Trophoblast cell (in vitro differentiated cells and primary cell): ENCODE measurements at regions not wholly inside any gene's neighbourhood (a gene's known extent, or its start where the extent isn't known, plus 50 kb on each side); places are given as distances from the start of the nearest gene placed in this dataset.
A peak's percentile ranks its signal among the peaks of the same experiment; 100 is the strongest.

Source experiments
- DNase-seq, 2 donors: peaks; one replicate each; pipeline ENCODE4 v3.0.0-alpha.2; 2016
- H2AFZ ChIP-seq: 2 replicates; pipeline ENCODE4 v1.6.1; 2013; ENCODE audit warnings: low read length, moderate library complexity, mild to moderate bottlenecking; ENCODE audit not compliant: insufficient read depth, poor library complexity
- H2AK5ac ChIP-seq: 2 replicates; pipeline ENCODE4 v1.6.1; 2013; ENCODE audit warnings: mild to moderate bottlenecking, low read length
- H2BK120ac ChIP-seq: 2 replicates; pipeline ENCODE4 v1.6.1; 2013; ENCODE audit warnings: low read length, mild to moderate bottlenecking, moderate library complexity; ENCODE audit not compliant: insufficient read depth, poor library complexity
- H2BK12ac ChIP-seq: 2 replicates; pipeline ENCODE4 v1.6.1; 2013; ENCODE audit warnings: mild to moderate bottlenecking, low read length, moderate library complexity
- H2BK5ac ChIP-seq: 2 replicates; pipeline ENCODE4 v1.6.1; 2013; ENCODE audit warnings: low read length, low read depth, moderate library complexity, mild to moderate bottlenecking; ENCODE audit not compliant: poor library complexity
- H3K14ac ChIP-seq: 2 replicates; pipeline ENCODE4 v1.6.1; 2013; ENCODE audit warnings: mild to moderate bottlenecking, low read length
- H3K18ac ChIP-seq: 2 replicates; pipeline ENCODE4 v1.6.1; 2013; ENCODE audit warnings: mild to moderate bottlenecking, low read length
- H3K23ac ChIP-seq: 2 replicates; pipeline ENCODE4 v1.6.1; 2013; ENCODE audit warnings: low read length
- H3K27ac ChIP-seq: 2 replicates; pipeline ENCODE4 v1.5.1; 2013; ENCODE audit warnings: low read depth, mild to moderate bottlenecking, inconsistent platforms, low read length, moderate library complexity
- H3K27me3 ChIP-seq: 2 replicates; pipeline ENCODE4 v1.6.1; 2013; ENCODE audit warnings: inconsistent platforms, mild to moderate bottlenecking, low read length, moderate library complexity; ENCODE audit not compliant: insufficient read depth
- H3K36me3 ChIP-seq, 2 experiments: 1 replicate in 1 of 2; 2 replicates in 1 of 2; pipeline ENCODE4 v1.6.1; 2013; ENCODE audit warnings: low read length in 2 of 2, mild to moderate bottlenecking in 2 of 2, moderate library complexity in 1 of 2; ENCODE audit not compliant: insufficient read depth in 2 of 2, control insufficient read depth in 1 of 2
- H3K4ac ChIP-seq: 2 replicates; pipeline ENCODE4 v1.6.1; 2013; ENCODE audit warnings: low read depth, mild to moderate bottlenecking, low read length, moderate library complexity
- H3K4me1 ChIP-seq, 2 experiments: 1 replicate in 1 of 2; 2 replicates in 1 of 2; pipeline ENCODE4 v1.6.1; 2013; ENCODE audit warnings: low read length in 2 of 2, mild to moderate bottlenecking in 2 of 2, moderate library complexity in 1 of 2; ENCODE audit not compliant: insufficient read depth in 2 of 2, control insufficient read depth in 1 of 2
- H3K4me2 ChIP-seq: 2 replicates; pipeline ENCODE4 v1.6.1; 2013; ENCODE audit warnings: inconsistent platforms, mild to moderate bottlenecking, low read length, moderate library complexity
- H3K4me3 ChIP-seq: 2 replicates; pipeline ENCODE4 v1.5.1; 2013; ENCODE audit warnings: mild to moderate bottlenecking, low read depth, low read length, inconsistent platforms
- H3K79me1 ChIP-seq: one replicate; pipeline ENCODE4 v1.6.1; 2013; ENCODE audit warnings: low read length
- H3K79me2 ChIP-seq: 2 replicates; pipeline ENCODE4 v1.6.1; 2013; ENCODE audit warnings: low read length, mild to moderate bottlenecking; ENCODE audit not compliant: control insufficient read depth, insufficient read depth, poor library complexity
- H3K9ac ChIP-seq: 2 replicates; pipeline ENCODE4 v1.6.1; 2013; ENCODE audit warnings: mild to moderate bottlenecking, low read length
- H3K9me3 ChIP-seq: 2 replicates; pipeline ENCODE4 v1.6.1; 2013; ENCODE audit warnings: low read depth, mild to moderate bottlenecking, control low read depth, inconsistent platforms, low read length; ENCODE audit not compliant: insufficient read depth
- H4K12ac ChIP-seq: 2 replicates; pipeline ENCODE4 v1.6.1; 2013; ENCODE audit warnings: low read depth, mild to moderate bottlenecking, low read length, moderate library complexity
- H4K8ac ChIP-seq: 2 replicates; pipeline ENCODE4 v1.6.1; 2013; ENCODE audit warnings: low read depth, mild to moderate bottlenecking, low read length, moderate library complexity
- H4K91ac ChIP-seq: one replicate; pipeline ENCODE4 v1.6.1; 2013; ENCODE audit warnings: low read depth, mild to moderate bottlenecking, low read length, moderate library complexity
- WGBS: extraction: QIAGEN DNeasy Blood & Tissue Kit; methylation state at CpG from one replicate; pipeline ENCODE4 v1.1.7; 2013; ENCODE audit warnings: missing lambda C conversion rate; ENCODE audit not compliant: insufficient read length, insufficient coverage; ENCODE audit errors: extremely low coverage; 5-methylcytosine and 5-hydroxymethylcytosine counted together

DNA sequence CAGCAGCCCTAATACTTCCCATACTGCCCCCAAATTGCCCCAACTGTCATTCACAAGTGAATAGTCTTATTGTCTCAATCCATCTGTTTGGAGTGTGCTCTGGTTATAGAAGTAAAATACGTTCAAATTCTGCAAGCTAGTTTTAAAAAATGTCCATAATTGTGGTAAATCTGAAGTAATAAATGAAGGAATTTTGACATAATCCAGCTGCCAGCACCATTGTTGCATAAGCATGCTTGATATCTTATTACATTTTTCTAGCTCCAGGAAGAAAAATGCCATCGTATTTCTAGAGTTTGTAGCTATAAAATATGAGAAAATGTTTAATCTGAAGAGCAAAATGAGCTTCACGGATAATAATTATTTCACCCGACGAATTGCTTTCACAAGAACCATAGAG, 664.7 kb downstream of the RFPL4B start:
- Histone ChIP-seq H3K36me3 (no peaks in the 10 kb centered on the region), H4K8ac (no peak overlapping the region), H4K91ac (no peak overlapping the region), H3K27ac (peak overlapping the region; percentile 77), H2BK120ac (no peak overlapping the region), H3K79me1 (peaks cover 12% of the 10 kb centered on the region), H3K23ac (no peak overlapping the region), H3K9ac (no peak overlapping the region), H3K4me2 (no peak overlapping the region), H3K79me2 (no peaks in the 10 kb centered on the region), H3K18ac (no peak overlapping the region), H2AK5ac (no peak overlapping the region), H4K12ac (no peak overlapping the region), H2BK12ac (no peak overlapping the region), H2AFZ (no peak overlapping the region), H3K14ac (no peak overlapping the region), H3K4me3 (no peak overlapping the region), H3K27me3 (no peaks in the 10 kb centered on the region), H3K9me3 (no peaks in the 10 kb centered on the region), H2BK5ac (no peak overlapping the region), H3K4ac (no peak overlapping the region), H3K4me1 (peaks cover 0 to 3% of the 10 kb centered on the region in 2 experiments)
- DNase-seq, result peak in 1 of 2 donors; percentile 61
- no CpG with 5 or more reads among the region's 5 CpGs for WGBS

DNA sequence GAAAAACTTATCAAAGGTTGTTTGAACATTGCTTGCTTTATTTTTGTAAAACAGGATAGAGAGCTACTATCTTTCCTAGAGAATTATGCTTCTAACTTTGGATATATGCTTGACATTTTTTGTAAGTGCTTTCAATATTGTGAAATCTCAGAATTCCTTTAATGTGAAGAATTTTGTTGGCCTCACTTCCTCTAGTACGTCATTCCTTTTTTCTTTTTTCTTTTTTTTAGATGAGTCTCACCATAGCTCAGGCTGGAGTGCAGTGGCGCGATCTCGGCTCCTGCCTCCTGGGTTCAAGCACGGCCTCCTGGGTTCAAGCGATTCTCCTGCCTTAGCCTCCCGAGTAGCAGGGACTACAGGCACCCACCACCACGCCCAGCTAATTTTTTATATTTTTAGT, 668.1 kb downstream of the RFPL4B start:
- Histone ChIP-seq H3K27ac (no peak overlapping the region), H4K8ac (no peak overlapping the region), H2BK5ac (no peak overlapping the region), H3K79me1 (peaks cover 5% of the 10 kb centered on the region), H3K9me3 (no peaks in the 10 kb centered on the region), H3K4me3 (no peak overlapping the region), H3K18ac (no peak overlapping the region), H2AK5ac (no peak overlapping the region), H2BK12ac (no peak overlapping the region), H3K9ac (no peak overlapping the region), H3K36me3 (no peaks in the 10 kb centered on the region), H3K79me2 (no peaks in the 10 kb centered on the region), H2AFZ (no peak overlapping the region), H4K91ac (no peak overlapping the region), H3K4me2 (no peak overlapping the region), H3K27me3 (no peaks in the 10 kb centered on the region), H4K12ac (no peak overlapping the region), H3K4me1 (peaks cover 2 to 3% of the 10 kb centered on the region in 2 experiments), H3K23ac (no peak overlapping the region), H3K4ac (no peak overlapping the region), H3K14ac (no peak overlapping the region), H2BK120ac (no peak overlapping the region)
- no CpG with 5 or more reads among the region's 8 CpGs for WGBS
- DNase-seq, result peak in 1 of 2 donors; percentile 85

DNA sequence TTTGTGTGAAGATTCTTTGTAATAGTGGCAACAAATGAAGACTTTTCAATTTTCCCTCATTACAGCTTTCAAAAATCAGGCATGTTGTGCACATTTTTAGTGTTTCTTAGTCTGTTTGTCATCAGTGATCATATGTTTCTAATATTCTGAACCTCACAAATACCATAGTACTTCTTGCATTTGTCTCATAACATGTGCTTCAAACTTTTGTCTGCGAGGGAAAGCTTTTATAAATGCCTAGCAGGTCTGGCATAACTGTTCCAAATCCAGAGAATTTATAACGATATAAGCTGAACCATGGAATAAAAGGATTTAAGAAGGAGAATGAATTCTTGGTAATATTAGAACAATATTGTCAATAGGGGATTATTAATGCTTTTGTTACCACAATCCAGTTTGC, 670.2 kb downstream of the RFPL4B start:
- H3K79me2 ChIP-seq, result no peaks in the 10 kb centered on the region
- peaks cover 4% of the 10 kb centered on the region for H3K79me1 ChIP-seq
- no peak overlapping the region for H3K4ac ChIP-seq
- H3K4me1 ChIP-seq, result peaks cover 2 to 3% of the 10 kb centered on the region in 2 experiments
- DNase-seq, result no peak
- no peak overlapping the region for H2AFZ ChIP-seq
- no peak overlapping the region for H4K8ac ChIP-seq
- no peak overlapping the region for H3K4me2 ChIP-seq
- H3K4me3 ChIP-seq, result no peak overlapping the region
- no peak overlapping the region for H2AK5ac ChIP-seq
- H3K36me3 ChIP-seq, result no peaks in the 10 kb centered on the region
- H2BK5ac ChIP-seq, result no peak overlapping the region
- H2BK12ac ChIP-seq, result no peak overlapping the region
- no peak overlapping the region for H4K12ac ChIP-seq
- WGBS, result no CpG with 5 or more reads among the region's 2 CpGs
- no peaks in the 10 kb centered on the region for H3K9me3 ChIP-seq
- H3K23ac ChIP-seq, result no peak overlapping the region
- no peak overlapping the region for H3K27ac ChIP-seq
- H3K27me3 ChIP-seq, result no peaks in the 10 kb centered on the region
- no peak overlapping the region for H3K9ac ChIP-seq
- no peak overlapping the region for H4K91ac ChIP-seq
- no peak overlapping the region for H3K18ac ChIP-seq
- H3K14ac ChIP-seq, result no peak overlapping the region
- H2BK120ac ChIP-seq, result no peak overlapping the region

DNA sequence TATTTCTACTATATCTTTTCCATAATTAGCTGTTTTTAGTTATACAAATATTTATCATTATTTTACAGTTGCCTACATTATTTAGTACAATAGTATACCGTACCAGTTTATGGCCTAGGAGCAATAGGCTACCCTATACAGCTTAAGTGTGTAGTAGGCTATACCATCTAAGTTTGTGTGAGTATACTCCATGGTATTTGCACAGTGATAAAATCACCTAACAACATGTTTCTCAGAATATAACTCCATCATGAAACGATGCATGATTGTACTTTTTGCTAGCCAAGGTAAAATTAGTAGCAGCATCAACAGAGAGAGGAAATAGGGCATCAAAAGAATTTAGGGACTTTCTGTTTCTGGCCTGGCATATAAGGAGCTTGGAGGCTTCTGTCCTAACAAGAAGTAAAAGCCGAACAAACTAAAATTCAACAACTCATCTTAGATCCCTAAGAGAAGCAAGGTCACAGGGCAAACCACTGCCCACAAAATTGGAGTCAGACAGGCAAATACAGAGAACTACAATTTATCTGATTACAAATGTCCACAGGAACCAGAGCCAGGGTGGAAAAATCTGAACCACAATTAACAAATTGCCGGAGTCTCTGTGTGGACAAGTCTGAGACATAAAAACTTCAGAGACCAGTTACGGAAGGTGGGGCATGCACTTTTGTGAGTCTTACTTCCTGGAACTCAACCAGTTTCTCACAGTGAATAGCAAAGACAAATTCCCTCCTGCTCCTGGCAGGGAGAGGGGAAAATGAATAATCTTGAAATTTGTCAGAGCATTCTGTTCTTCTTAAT, 671.4 kb downstream of the RFPL4B start:
- Histone ChIP-seq H2AK5ac (no peak overlapping the region), H3K27me3 (no peaks in the 10 kb centered on the region), H3K27ac (peak overlapping the region; percentile 96), H3K36me3 (no peaks in the 10 kb centered on the region), H3K9me3 (no peaks in the 10 kb centered on the region), H3K4me2 (no peak overlapping the region), H3K4me1 (peaks cover 2 to 3% of the 10 kb centered on the region in 2 experiments), H2BK5ac (no peak overlapping the region), H3K14ac (no peak overlapping the region), H3K18ac (no peak overlapping the region), H4K8ac (no peak overlapping the region), H2AFZ (no peak overlapping the region), H4K12ac (no peak overlapping the region), H3K4me3 (no peak overlapping the region), H2BK120ac (no peak overlapping the region), H4K91ac (no peak overlapping the region), H3K4ac (no peak overlapping the region), H3K9ac (no peak overlapping the region), H3K23ac (no peak overlapping the region), H3K79me1 (peaks cover 4% of the 10 kb centered on the region), H3K79me2 (no peaks in the 10 kb centered on the region), H2BK12ac (no peak overlapping the region)
- WGBS, result no CpG with 5 or more reads among the region's 5 CpGs
- DNase-seq, result peak; percentile 8 to 59
